ENCODE measurements at regions not wholly inside any gene's neighbourhood (a gene's known extent, or its start where the extent isn't known, plus 50 kb on each side); places are given as distances from the start of the nearest gene placed in this dataset.

DNA sequence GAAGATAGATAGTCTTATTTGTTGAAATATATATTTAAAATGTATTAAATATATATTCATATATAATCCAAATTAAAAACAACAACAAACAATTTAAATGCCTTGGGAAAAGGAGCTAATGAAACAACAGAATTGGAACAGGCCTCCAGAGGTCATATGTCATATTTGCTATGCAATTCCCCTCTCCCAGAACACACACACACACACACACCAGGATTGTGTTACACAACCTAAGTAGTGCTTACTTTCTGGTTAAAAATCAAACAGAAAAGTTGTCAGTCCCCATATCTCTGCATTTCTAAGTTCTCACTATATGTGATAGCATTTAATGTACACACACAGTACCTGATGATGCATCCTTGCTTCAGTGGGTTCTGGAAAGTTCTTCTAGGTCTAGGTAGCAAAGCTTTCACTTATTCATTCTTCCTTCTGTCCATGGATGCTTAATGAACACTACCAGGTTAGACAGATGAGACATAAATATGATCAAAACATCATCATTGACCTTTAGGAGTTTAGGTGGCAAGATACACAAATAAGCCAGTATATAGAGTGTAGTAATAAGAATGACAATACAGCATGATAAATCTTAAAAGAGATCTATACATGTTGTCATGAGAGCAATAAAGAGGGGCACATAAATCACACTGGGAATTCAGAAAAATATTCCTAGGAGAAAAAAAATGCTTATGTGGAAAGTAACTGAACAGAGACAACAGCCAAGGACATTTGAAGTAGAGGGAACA is 662.8 kb downstream of the PTPRC start (continued):
- no peak for TF ChIP-seq E4F1 (IDR thresholded peaks at IDR 0.05; ENCODE audit: borderline replicate concordance, partially characterized antibody)
- TF ChIP-seq FOXM1 (IDR thresholded peaks at IDR 0.05; ENCODE audit: low read depth, low read length): no peak

- SMC1A ChIA-PET (ENCODE audit: uncharacterized antibody, unreplicated experiment): no interaction called here
- in situ Hi-C loops (cut with MboI): no loop called here
- H2AFZ ChIP-seq (ENCODE audit: control insufficient read depth, low read depth, low read length): no peak overlapping the region
- no TSS peak for BruUV-seq (replicated peaks)
- no peaks in the 10 kb centered on the region for H3K9me3 ChIP-seq (replicated peaks; ENCODE audit: control insufficient read depth, insufficient read depth, low read length)
- DNase-seq (ENCODE audit: low read depth, low spot score) (no peak), FAIRE-seq (no peak), ATAC-seq (no peak)
- no peaks in the 10 kb centered on the region for H3K4me1 ChIP-seq (ENCODE audit: control insufficient read depth, insufficient read depth, low read length)
- no peak overlapping the region for H3K4me2 ChIP-seq (ENCODE audit: control insufficient read depth, insufficient read depth)
- no peak overlapping the region for H3K9ac ChIP-seq (ENCODE audit: control insufficient read depth, insufficient read depth, low read length)
- intact Hi-C loops (cut with micrococcal nuclease; ENCODE audit: unreplicated experiment): no loop called here
- RAD21 ChIA-PET (ENCODE audit: unreplicated experiment): no interaction called here
- H3K27ac ChIP-seq (ENCODE audit: control insufficient read depth, insufficient read depth): no peak overlapping the region
- CTCF ChIA-PET: interaction anchor here (1.1 kb wide), 1 partner anchor 161 kb away, joined by 5 read pairs; no protein-coding TSS in a partner anchor
- POLR2A ChIA-PET: no interaction called here
- H3K36me3 ChIP-seq (ENCODE audit: control insufficient read depth in 2 of 2, insufficient read depth in 2 of 2, low read length in 1 of 2): no peaks in the 10 kb centered on the region
- H3K27me3 ChIP-seq (replicated peaks in 1 of 2; ENCODE audit: control insufficient read depth in 2 of 2, insufficient read depth in 2 of 2, low read length in 1 of 2): no peaks in the 10 kb centered on the region
- H3K79me2 ChIP-seq (ENCODE audit: control insufficient read depth, insufficient read depth, low read length): no peaks in the 10 kb centered on the region
- no peaks in the 10 kb centered on the region; the same call in 1 of the 2 replicates for H4K20me1 ChIP-seq (ENCODE audit: control insufficient read depth, insufficient read depth)
- H3K4me3 ChIP-seq: no peak overlapping the region
- no peak for TF ChIP-seq RAD21 (IDR thresholded peaks at IDR 0.05; ENCODE audit: insufficient read depth, low read depth, low read length)
- no peak for TF ChIP-seq NFXL1 (IDR thresholded peaks at IDR 0.05; ENCODE audit: borderline replicate concordance)
- TF ChIP-seq, protein P1, sequence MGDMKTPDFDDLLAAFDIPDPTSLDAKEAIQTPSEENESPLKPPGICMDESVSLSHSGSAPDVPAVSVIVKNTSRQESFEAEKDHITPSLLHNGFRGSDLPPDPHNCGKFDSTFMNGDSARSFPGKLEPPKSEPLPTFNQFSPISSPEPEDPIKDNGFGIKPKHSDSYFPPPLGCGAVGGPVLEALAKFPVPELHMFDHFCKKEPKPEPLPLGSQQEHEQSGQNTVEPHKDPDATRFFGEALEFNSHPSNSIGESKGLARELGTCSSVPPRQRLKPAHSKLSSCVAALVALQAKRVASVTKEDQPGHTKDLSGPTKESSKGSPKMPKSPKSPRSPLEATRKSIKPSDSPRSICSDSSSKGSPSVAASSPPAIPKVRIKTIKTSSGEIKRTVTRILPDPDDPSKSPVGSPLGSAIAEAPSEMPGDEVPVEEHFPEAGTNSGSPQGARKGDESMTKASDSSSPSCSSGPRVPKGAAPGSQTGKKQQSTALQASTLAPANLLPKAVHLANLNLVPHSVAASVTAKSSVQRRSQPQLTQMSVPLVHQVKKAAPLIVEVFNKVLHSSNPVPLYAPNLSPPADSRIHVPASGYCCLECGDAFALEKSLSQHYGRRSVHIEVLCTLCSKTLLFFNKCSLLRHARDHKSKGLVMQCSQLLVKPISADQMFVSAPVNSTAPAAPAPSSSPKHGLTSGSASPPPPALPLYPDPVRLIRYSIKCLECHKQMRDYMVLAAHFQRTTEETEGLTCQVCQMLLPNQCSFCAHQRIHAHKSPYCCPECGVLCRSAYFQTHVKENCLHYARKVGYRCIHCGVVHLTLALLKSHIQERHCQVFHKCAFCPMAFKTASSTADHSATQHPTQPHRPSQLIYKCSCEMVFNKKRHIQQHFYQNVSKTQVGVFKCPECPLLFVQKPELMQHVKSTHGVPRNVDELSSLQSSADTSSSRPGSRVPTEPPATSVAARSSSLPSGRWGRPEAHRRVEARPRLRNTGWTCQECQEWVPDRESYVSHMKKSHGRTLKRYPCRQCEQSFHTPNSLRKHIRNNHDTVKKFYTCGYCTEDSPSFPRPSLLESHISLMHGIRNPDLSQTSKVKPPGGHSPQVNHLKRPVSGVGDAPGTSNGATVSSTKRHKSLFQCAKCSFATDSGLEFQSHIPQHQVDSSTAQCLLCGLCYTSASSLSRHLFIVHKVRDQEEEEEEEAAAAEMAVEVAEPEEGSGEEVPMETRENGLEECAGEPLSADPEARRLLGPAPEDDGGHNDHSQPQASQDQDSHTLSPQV (IDR thresholded peaks at IDR 0.05): no peak
- no peak for TF ChIP-seq MEF2B (IDR thresholded peaks at IDR 0.05; ENCODE audit: partially characterized antibody, poor library complexity, severe bottlenecking)
- TF ChIP-seq, protein P2, sequence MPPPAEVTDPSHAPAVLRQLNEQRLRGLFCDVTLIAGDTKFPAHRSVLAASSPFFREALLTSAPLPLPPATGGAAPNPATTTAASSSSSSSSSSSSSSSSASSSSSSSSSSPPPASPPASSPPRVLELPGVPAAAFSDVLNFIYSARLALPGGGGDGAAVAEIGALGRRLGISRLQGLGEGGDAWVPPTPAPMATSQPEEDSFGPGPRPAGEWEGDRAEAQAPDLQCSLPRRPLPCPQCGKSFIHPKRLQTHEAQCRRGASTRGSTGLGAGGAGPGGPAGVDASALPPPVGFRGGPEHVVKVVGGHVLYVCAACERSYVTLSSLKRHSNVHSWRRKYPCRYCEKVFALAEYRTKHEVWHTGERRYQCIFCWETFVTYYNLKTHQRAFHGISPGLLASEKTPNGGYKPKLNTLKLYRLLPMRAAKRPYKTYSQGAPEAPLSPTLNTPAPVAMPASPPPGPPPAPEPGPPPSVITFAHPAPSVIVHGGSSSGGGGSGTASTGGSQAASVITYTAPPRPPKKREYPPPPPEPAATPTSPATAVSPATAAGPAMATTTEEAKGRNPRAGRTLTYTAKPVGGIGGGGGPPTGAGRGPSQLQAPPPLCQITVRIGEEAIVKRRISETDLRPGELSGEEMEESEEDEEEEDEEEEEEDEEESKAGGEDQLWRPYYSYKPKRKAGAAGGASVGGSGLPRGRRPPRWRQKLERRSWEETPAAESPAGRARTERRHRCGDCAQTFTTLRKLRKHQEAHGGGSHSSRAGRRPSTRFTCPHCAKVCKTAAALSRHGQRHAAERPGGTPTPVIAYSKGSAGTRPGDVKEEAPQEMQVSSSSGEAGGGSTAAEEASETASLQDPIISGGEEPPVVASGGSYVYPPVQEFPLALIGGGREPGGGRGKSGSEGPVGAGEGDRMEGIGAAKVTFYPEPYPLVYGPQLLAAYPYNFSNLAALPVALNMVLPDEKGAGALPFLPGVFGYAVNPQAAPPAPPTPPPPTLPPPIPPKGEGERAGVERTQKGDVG (CRISPR knock-in tag; IDR thresholded peaks at IDR 0.05): no peak
- TF ChIP-seq, protein P3, sequence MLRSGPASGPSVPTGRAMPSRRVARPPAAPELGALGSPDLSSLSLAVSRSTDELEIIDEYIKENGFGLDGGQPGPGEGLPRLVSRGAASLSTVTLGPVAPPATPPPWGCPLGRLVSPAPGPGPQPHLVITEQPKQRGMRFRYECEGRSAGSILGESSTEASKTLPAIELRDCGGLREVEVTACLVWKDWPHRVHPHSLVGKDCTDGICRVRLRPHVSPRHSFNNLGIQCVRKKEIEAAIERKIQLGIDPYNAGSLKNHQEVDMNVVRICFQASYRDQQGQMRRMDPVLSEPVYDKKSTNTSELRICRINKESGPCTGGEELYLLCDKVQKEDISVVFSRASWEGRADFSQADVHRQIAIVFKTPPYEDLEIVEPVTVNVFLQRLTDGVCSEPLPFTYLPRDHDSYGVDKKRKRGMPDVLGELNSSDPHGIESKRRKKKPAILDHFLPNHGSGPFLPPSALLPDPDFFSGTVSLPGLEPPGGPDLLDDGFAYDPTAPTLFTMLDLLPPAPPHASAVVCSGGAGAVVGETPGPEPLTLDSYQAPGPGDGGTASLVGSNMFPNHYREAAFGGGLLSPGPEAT (IDR thresholded peaks at IDR 0.05; ENCODE audit: low read depth): no peak
- no peak for TF ChIP-seq NRF1 (conservative IDR thresholded peaks at IDR 0.05; ENCODE audit: low read depth, low read length)
- no peak for TF ChIP-seq STAT1 (conservative IDR thresholded peaks at IDR 0.05)
Observed at GRCh38 chr1:199302554-199302953, 663.7 kb downstream of the PTPRC start.
